Fibroblast of lung (primary cell): ENCODE measurements at regions not wholly inside any gene's neighbourhood (a gene's known extent, or its start where the extent isn't known, plus 50 kb on each side); places are given as distances from the start of the nearest gene placed in this dataset.
"Not testable (repeated sequence)": the region's sequence is repeated elsewhere in the genome, so short reads cannot be mapped to it uniquely, and the experiment has no call there.

Source experiments
- EZH2 ChIP-seq: IDR thresholded peaks from 2 replicates; pipeline ENCODE4 v1.5.1; 2012; ENCODE audit warnings: low read length, control low read depth, mild to moderate bottlenecking; ENCODE audit errors: missing control alignments
- TF ChIP-seq, protein P1 (sequence below), 2 donors: IDR thresholded peaks in 1 of 2; conservative IDR thresholded peaks in 1 of 2; 1 replicate in 1 of 2; 2 replicates in 1 of 2; pipeline ENCODE4 v1.5.1; 2011 to 2012; ENCODE audit warnings: low read length in 2 of 2, control low read depth in 1 of 2, inconsistent platforms in 1 of 2, low read depth in 1 of 2, mild to moderate bottlenecking in 1 of 2

DNA sequence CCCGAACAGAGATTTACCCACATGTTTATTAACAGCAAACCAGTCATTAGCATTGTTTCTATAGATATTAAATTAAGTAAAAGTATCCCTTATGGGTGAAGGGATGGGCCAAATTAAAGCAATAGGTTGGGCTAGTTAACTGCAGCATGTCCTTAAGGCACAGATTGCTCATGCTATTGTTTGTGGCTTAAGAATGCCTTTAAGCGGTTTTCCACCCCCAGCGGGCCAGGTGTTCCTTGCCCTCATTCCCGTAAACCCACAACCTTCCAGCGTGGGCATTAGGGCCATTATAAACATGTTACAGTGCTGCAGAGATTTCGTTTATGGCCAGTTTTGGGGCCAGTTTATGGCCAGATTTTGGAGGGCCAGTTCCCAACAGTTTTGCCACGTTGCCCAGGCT, 245.3 kb upstream of the PROK2 start:
- TF ChIP-seq, protein P1, sequence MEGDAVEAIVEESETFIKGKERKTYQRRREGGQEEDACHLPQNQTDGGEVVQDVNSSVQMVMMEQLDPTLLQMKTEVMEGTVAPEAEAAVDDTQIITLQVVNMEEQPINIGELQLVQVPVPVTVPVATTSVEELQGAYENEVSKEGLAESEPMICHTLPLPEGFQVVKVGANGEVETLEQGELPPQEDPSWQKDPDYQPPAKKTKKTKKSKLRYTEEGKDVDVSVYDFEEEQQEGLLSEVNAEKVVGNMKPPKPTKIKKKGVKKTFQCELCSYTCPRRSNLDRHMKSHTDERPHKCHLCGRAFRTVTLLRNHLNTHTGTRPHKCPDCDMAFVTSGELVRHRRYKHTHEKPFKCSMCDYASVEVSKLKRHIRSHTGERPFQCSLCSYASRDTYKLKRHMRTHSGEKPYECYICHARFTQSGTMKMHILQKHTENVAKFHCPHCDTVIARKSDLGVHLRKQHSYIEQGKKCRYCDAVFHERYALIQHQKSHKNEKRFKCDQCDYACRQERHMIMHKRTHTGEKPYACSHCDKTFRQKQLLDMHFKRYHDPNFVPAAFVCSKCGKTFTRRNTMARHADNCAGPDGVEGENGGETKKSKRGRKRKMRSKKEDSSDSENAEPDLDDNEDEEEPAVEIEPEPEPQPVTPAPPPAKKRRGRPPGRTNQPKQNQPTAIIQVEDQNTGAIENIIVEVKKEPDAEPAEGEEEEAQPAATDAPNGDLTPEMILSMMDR (conservative IDR thresholded peaks at IDR 0.05 in 1 of 2, IDR thresholded peaks at IDR 0.05 in 1 of 2; ENCODE audit: low read depth in 1 of 2, low read length in 2 of 2): not testable (repeated sequence)
- not testable (repeated sequence) for TF ChIP-seq EZH2
